ENCODE measurements at regions not wholly inside any gene's neighbourhood (a gene's known extent, or its start where the extent isn't known, plus 50 kb on each side); places are given as distances from the start of the nearest gene placed in this dataset.
A peak's percentile ranks its signal among the peaks of the same experiment; 100 is the strongest.
"Not testable (repeated sequence)": the region's sequence is repeated elsewhere in the genome, so short reads cannot be mapped to it uniquely, and the experiment has no call there.

DNA sequence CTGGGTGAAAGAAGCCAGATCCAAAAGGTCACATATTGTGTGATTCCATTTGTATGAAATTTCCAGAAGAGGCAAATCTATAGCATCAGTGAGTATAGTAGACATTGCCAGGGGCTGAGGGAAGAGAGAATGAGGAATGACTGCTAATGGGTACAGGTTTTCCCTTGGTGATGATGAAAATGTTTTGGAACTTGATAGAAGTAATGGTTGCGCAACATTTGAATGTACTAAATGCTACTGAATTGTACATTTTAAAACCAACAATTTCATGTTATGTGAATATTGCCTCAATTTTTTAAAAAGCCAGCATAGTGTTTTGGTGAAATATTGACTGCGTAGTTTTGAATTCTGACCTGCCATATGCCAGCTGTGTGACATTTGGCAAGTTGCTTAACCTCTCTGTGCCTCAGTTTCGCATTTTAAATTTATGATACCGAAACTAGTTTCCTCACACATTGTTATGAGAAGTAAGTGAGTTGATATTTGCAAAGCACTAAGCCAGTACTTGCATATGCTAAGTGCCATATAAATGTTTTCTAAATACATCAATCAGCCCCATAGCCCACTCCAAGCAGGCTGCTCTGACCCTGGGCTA lies 75.4 kb upstream of the TMEM45B start:
- Mint-ChIP-seq H3K27ac (no peak overlapping the region), H3K9me3 (no peaks in the 10 kb centered on the region), H3K4me1 (no peaks in the 10 kb centered on the region), H3K4me3 (no peak overlapping the region), H3K27me3 (peaks cover 10% of the 10 kb centered on the region), H3K36me3 (no peaks in the 10 kb centered on the region)
- ATAC-seq (ENCODE audit: low read depth) (no peak), DNase-seq (no peak)
- POLR2A ChIA-PET = no interaction called here

DNA sequence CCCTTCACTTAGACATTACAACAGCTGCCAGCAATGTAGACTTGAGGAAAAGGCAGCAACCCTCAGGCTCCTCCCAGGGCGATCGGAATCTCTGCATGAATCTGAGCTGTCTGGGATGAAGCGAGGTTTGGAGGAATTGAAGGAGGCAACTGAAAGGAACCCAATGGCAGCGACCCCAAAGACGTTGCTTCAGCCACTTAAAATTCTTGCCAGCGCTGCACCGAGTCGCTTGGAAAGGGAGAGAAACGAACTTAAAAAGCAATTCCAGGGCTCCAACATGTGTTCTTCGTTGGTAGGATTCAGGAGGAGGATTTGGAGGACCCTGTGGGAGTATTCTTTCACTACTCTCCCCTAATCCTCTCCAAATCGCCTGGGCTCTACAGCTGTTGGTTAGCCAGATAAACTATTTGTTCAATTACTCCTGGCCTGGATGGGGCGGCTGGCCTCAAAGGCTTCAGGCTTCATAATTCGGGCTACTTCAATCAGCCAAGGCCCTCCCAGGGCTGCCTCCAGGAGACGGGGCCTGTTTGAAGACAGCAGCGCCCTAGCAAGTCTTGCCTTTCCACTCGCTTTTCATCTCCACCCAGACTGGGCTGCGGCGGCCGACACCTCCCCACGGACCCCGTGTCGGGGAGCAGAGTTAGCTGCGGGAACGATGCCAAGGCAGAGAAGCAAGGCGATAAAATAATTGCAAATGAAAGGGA lies 72.4 kb upstream of the TMEM45B start:
- Mint-ChIP-seq H3K27me3 (peaks cover 10% of the 10 kb centered on the region), H3K4me1 (no peaks in the 10 kb centered on the region), H3K27ac (no peak overlapping the region), H3K9me3 (no peaks in the 10 kb centered on the region), H3K4me3 (no peak overlapping the region), H3K36me3 (no peaks in the 10 kb centered on the region)
- POLR2A ChIA-PET = no interaction called here
- DNase-seq = no peak
- ATAC-seq (ENCODE audit: low read depth) = no peak

DNA sequence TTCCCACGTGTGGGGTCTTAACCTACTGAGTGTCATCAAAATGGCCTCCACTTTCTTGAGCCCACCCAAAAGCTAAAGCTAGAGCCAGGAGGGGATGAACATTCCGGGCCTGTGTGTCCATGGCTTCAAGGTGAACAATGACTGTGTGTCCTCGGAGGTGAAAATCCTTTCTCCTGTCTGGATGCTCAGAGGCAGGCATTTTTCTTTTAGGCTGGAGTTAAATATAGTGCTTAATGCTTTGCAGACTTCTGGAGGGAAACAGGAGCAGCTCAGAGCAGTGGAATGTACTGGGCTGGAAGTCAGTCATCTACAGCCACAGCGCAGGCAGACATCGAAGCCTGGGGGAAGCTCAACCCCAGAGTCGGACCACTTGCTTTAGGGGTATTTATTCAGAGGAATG lies 68.6 kb upstream of the TMEM45B start:
- H3K4me1 Mint-ChIP-seq = no peaks in the 10 kb centered on the region
- no peaks in the 10 kb centered on the region for H3K36me3 Mint-ChIP-seq
- no peak overlapping the region for H3K4me3 Mint-ChIP-seq
- ATAC-seq (ENCODE audit: low read depth) (no peak), DNase-seq (no peak)
- H3K9me3 Mint-ChIP-seq = no peaks in the 10 kb centered on the region
- H3K27ac Mint-ChIP-seq = no peak overlapping the region
- POLR2A ChIA-PET = interaction anchor here (0.7 kb wide), 1 partner anchor 11 kb away, joined by 3 read pairs; no protein-coding TSS in a partner anchor
- peaks cover 16% of the 10 kb centered on the region for H3K27me3 Mint-ChIP-seq

DNA sequence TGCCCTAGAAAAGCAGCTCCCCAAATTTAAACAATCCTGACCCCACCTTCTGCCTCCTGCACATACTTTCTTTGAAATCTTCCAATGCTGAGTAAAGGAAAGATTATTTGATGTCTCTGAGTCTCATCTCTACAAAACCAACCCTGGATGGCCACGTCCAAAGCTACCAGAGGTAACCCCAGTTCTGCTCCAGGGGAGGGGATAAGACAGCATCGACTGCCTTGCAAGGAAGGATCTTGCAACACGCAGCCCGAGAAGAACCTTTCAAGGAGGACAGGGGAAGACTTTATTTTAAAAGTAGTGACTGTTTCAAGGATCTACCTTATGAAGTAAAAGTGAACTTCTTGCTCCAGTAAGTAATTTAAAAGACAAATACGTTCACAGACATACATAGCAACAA lies 66.5 kb upstream of the TMEM45B start:
- Mint-ChIP-seq H3K27me3 (peaks cover 16% of the 10 kb centered on the region), H3K4me3 (no peak overlapping the region), H3K9me3 (no peaks in the 10 kb centered on the region), H3K4me1 (no peaks in the 10 kb centered on the region), H3K27ac (no peak overlapping the region), H3K36me3 (no peaks in the 10 kb centered on the region)
- POLR2A ChIA-PET = no interaction called here
- ATAC-seq (ENCODE audit: low read depth) (no peak), DNase-seq (no peak)

DNA sequence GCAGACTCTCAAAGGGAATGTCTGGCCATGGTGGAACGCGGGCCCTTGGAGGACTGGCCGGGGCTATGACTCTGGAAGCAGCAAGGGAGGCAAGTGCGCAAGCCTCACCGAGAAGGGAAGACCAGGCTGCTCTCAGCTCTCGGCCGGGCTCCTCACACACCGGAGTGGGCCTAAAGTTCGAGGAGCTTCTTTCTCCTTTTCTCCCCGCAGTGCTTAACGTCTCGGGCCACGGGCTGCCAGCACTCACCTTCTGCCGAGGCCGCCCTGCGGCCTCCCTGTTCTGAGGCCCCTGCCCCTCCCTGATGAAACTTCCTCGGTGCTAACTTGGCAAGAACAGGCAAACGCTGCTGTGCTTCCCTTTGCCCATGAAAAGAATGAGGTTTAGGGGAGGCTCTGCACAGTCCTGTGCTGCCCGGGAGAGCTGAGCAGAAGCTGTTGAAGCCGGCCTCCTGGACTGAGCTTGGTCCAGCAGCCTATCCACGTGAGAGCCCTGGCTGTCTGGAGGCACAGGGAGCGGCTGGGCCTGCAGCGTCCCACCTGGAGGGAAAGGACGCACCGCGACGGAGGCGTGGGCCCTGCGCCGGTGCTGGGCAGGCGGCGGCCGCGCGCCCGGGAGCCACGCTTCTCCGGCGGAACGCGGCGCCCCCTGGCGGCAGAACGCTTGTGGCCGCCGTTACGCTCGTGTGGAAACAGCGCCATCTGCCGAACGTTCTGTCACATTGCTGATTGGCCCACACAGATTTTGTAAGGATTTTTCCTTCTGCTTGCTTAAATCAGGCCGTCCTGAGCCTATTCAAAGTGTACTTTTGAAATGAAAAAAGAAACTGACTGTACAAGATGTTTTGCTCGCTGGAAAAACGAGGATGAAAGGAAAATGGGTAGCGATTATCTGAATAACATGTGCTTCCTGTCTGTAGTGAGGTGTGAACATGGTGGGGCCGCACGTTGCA lies 65.0 kb upstream of the TMEM45B start:
- DNase-seq (peak; percentile 87), ATAC-seq (ENCODE audit: low read depth) (peak; percentile 92)
- H3K27ac Mint-ChIP-seq = no peak overlapping the region
- H3K4me3 Mint-ChIP-seq = no peak overlapping the region
- no peaks in the 10 kb centered on the region for H3K9me3 Mint-ChIP-seq
- POLR2A ChIA-PET = no interaction called here
- H3K4me1 Mint-ChIP-seq = no peaks in the 10 kb centered on the region
- no peaks in the 10 kb centered on the region for H3K36me3 Mint-ChIP-seq
- peaks cover 15% of the 10 kb centered on the region for H3K27me3 Mint-ChIP-seq

DNA sequence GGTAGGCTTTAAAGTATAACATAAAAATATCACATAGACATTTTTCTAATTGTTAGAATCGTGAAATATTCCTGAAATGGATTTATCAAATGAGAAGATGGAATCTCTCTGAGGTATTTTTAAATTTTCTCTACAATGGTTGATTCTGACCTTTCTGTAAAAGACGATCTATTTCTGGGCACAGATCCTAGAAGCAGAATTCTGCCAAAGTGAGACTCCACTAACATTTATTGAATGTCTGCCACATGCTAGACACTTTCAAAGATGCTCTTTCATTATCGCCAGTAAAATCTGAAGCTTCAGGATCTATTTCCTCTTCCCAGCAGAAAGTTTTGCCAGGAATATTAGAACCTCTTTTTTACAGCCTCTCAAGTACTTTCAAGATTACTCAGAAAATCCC lies 64.1 kb upstream of the TMEM45B start:
- Mint-ChIP-seq H3K4me1 (no peaks in the 10 kb centered on the region), H3K36me3 (no peaks in the 10 kb centered on the region), H3K27ac (no peak overlapping the region), H3K9me3 (peaks cover 3% of the 10 kb centered on the region), H3K4me3 (no peak overlapping the region), H3K27me3 (peaks cover 11% of the 10 kb centered on the region)
- no peak for ATAC-seq (ENCODE audit: low read depth)
- POLR2A ChIA-PET = no interaction called here
- DNase-seq = no peak

DNA sequence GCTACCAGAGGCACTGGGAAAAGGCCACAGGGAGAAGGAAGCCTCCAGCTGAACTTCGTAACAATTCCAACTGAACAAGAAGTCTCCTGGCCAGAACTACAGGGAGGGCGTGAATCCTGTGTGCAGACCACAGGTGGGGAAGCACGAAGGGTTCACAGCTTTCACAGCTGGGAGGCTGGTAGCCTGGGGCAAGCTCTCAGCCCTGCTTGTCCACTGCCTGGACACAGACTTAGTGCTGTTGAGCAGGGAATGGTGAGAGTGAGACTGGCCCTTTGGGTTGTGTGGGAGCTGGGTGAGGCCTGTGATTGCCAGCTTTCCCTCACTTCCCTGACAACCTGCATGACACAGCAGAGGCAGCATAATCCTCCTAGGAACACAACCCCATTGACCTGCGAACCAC lies 52.1 kb upstream of the TMEM45B start:
- ATAC-seq (ENCODE audit: low read depth); DNase-seq; H3K36me3 Mint-ChIP-seq; POLR2A ChIA-PET; H3K9me3 Mint-ChIP-seq; H3K4me1 Mint-ChIP-seq; H3K4me3 Mint-ChIP-seq; H3K27ac Mint-ChIP-seq: not testable (repeated sequence)
- H3K27me3 Mint-ChIP-seq = peaks cover 21% of the 10 kb centered on the region

DNA sequence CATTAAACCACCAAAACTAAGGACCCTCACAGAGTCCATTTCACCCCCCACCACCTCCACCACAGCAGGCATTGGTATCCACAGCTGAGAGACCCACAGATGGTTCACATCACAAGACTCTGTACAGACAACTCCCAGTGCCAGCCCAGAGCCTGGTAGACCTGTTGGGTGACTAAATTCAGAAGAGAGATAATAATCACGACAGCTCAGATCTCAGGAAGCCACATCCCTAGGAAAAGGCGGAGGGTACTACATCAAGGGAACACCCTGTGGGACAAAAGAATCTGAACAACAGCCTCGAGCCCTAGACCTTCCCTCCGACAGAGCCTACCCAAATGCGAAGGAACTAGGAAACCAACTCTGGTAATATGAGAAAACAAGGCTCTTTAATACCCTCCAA lies 51.4 kb upstream of the TMEM45B start:
- H3K36me3 Mint-ChIP-seq; ATAC-seq (ENCODE audit: low read depth); DNase-seq; H3K27ac Mint-ChIP-seq; POLR2A ChIA-PET; H3K4me3 Mint-ChIP-seq; H3K9me3 Mint-ChIP-seq; H3K4me1 Mint-ChIP-seq: not testable (repeated sequence)
- peaks cover 25% of the 10 kb centered on the region for H3K27me3 Mint-ChIP-seq
